Astrocyte (in vitro differentiated cells and primary cell): ENCODE measurements at regions not wholly inside any gene's neighbourhood (a gene's known extent, or its start where the extent isn't known, plus 50 kb on each side); places are given as distances from the start of the nearest gene placed in this dataset.

Experiments
- DNase-seq: peaks from one replicate; pipeline ENCODE4 v3.0.0-alpha.2; 2010; ENCODE audit warnings: low read depth
- FAIRE-seq: peaks from 2 replicates; lab custom pipeline; 2011; peaks lifted over from hg19 to GRCh38; lab: Jason Lieb, UNC
- H2AFZ ChIP-seq: 2 replicates; pipeline ENCODE4 v1.6.0; 2012; ENCODE audit warnings: low read depth, low read length, inconsistent platforms
- H3K27ac ChIP-seq: 2 replicates; pipeline ENCODE4 v1.5.1; 2011; ENCODE audit warnings: low read depth, low read length, inconsistent platforms
- H3K27me3 ChIP-seq: 2 replicates; pipeline ENCODE4 v1.6.0; 2011; ENCODE audit warnings: low read length, inconsistent platforms; ENCODE audit not compliant: insufficient read depth
- H3K36me3 ChIP-seq: 2 replicates; pipeline ENCODE4 v1.5.1; 2011; ENCODE audit warnings: low read length, inconsistent platforms; ENCODE audit not compliant: insufficient read depth
- H3K4me1 ChIP-seq: 2 replicates; pipeline ENCODE4 v1.5.1; 2011; ENCODE audit warnings: low read length, inconsistent platforms; ENCODE audit not compliant: insufficient read depth
- H3K4me2 ChIP-seq: 2 replicates; pipeline ENCODE4 v1.6.0; 2012; ENCODE audit warnings: low read length, inconsistent platforms
- H3K4me3 ChIP-seq: 2 replicates; pipeline ENCODE4 v1.5.1; 2011; ENCODE audit warnings: low read depth, mild to moderate bottlenecking, low read length, inconsistent platforms; ENCODE audit not compliant: insufficient read depth
- H3K79me2 ChIP-seq: 2 replicates; pipeline ENCODE4 v1.6.0; 2012; ENCODE audit warnings: mild to moderate bottlenecking, low read length, inconsistent platforms; ENCODE audit not compliant: insufficient read depth
- H3K9ac ChIP-seq: 2 replicates; pipeline ENCODE4 v1.6.0; 2012; ENCODE audit warnings: mild to moderate bottlenecking, low read length, inconsistent platforms
- H3K9me3 ChIP-seq: 2 replicates; pipeline ENCODE4 v1.5.1; 2012; ENCODE audit warnings: low read depth, mild to moderate bottlenecking, low read length, inconsistent platforms; ENCODE audit not compliant: insufficient read depth
- H4K20me1 ChIP-seq: 2 replicates; pipeline ENCODE4 v1.6.0; 2012; ENCODE audit warnings: low read length, inconsistent platforms; ENCODE audit not compliant: insufficient read depth
- H3K27ac Mint-ChIP-seq: one replicate; pipeline ENCODE4 v1.8.0; 2021; ENCODE audit warnings: mild to moderate bottlenecking, mixed read lengths; ENCODE audit not compliant: unreplicated experiment
- H3K27me3 Mint-ChIP-seq: one replicate; pipeline ENCODE4 v1.8.0; 2021; ENCODE audit warnings: low read depth, mixed read lengths; ENCODE audit not compliant: unreplicated experiment
- H3K36me3 Mint-ChIP-seq: one replicate; pipeline ENCODE4 v1.8.0; 2021; ENCODE audit warnings: low read depth, mixed read lengths; ENCODE audit not compliant: unreplicated experiment
- H3K4me1 Mint-ChIP-seq: one replicate; pipeline ENCODE4 v1.8.0; 2021; ENCODE audit warnings: low read depth, mixed read lengths; ENCODE audit not compliant: unreplicated experiment
- H3K4me3 Mint-ChIP-seq: one replicate; pipeline ENCODE4 v1.8.0; 2021; ENCODE audit warnings: mild to moderate bottlenecking, moderate library complexity, mixed read lengths; ENCODE audit not compliant: unreplicated experiment
- H3K9me3 Mint-ChIP-seq: one replicate; pipeline ENCODE4 v1.8.0; 2021; ENCODE audit warnings: mild to moderate bottlenecking, mixed read lengths; ENCODE audit not compliant: unreplicated experiment
- EZH2 ChIP-seq: IDR thresholded peaks from 2 replicates; pipeline ENCODE4 v1.6.1; 2012; ENCODE audit warnings: mild to moderate bottlenecking, low read length, inconsistent platforms; ENCODE audit not compliant: insufficient read depth
- TF ChIP-seq, protein P1 (sequence below): IDR thresholded peaks from 2 replicates; pipeline ENCODE4 v1.5.1; 2011; ENCODE audit warnings: low read depth, mild to moderate bottlenecking, inconsistent platforms, low read length, moderate library complexity; ENCODE audit not compliant: insufficient read depth

DNA sequence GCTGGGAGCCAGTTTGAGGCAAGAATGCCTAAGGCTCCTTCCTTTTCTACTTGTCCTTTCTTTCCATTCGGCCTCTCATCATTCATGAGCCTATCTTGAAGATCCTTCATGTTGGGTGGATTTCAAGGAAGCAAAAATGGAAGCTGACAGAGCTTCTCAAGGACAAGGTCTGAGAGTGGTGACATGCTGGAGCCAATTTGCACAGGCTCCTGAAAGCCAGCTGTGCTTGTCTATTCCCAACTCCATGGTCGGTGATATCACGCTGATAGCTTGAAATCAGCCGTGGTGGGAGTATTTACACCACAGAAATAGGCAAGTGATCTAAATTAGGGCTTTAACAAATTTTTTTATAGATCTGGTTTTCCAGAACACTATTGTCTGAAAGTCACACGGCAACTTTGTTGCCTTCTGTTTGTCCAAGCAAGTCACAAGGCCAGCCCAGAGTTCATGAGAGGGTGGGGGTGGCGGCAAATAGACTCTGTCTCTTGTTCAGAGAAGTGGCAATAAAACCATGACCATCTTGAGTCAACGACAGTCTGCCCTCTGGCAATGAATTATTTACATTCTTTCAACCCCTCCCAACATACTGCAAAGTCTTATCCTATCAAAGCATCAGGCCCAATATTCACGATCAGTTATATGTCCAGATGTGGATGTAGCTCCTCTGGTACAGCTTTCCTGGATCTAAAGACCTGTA is 49.9 kb upstream of the SLC35F5 start:
- no peaks in the 10 kb centered on the region for H3K4me1 ChIP-seq
- no peaks in the 10 kb centered on the region for H3K9me3 ChIP-seq
- H3K4me3 Mint-ChIP-seq = no peak overlapping the region
- no peak overlapping the region for H3K27ac Mint-ChIP-seq
- H3K27ac ChIP-seq = no peak overlapping the region
- H4K20me1 ChIP-seq = no peaks in the 10 kb centered on the region
- H3K27me3 ChIP-seq = no peaks in the 10 kb centered on the region
- H3K36me3 Mint-ChIP-seq = no peaks in the 10 kb centered on the region
- no peaks in the 10 kb centered on the region for H3K27me3 Mint-ChIP-seq
- DNase-seq (no peak), FAIRE-seq (no peak)
- H3K9ac ChIP-seq = no peak overlapping the region
- H3K4me2 ChIP-seq = no peak overlapping the region
- H3K4me1 Mint-ChIP-seq = peaks cover 3% of the 10 kb centered on the region
- no peak overlapping the region for H3K4me3 ChIP-seq
- H3K79me2 ChIP-seq = no peaks in the 10 kb centered on the region
- no peak overlapping the region for H2AFZ ChIP-seq
- H3K9me3 Mint-ChIP-seq = peaks cover 2% of the 10 kb centered on the region
- no peak for TF ChIP-seq EZH2
- TF ChIP-seq, protein P1, sequence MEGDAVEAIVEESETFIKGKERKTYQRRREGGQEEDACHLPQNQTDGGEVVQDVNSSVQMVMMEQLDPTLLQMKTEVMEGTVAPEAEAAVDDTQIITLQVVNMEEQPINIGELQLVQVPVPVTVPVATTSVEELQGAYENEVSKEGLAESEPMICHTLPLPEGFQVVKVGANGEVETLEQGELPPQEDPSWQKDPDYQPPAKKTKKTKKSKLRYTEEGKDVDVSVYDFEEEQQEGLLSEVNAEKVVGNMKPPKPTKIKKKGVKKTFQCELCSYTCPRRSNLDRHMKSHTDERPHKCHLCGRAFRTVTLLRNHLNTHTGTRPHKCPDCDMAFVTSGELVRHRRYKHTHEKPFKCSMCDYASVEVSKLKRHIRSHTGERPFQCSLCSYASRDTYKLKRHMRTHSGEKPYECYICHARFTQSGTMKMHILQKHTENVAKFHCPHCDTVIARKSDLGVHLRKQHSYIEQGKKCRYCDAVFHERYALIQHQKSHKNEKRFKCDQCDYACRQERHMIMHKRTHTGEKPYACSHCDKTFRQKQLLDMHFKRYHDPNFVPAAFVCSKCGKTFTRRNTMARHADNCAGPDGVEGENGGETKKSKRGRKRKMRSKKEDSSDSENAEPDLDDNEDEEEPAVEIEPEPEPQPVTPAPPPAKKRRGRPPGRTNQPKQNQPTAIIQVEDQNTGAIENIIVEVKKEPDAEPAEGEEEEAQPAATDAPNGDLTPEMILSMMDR = no peak
- H3K36me3 ChIP-seq = no peaks in the 10 kb centered on the region
